ENCODE measurements at regions not wholly inside any gene's neighbourhood (a gene's known extent, or its start where the extent isn't known, plus 50 kb on each side); places are given as distances from the start of the nearest gene placed in this dataset.

GRCh38 chr4:30495251-30495650 lies 224.9 kb upstream of the PCDH7 start:
- H2AK5ac ChIP-seq (ENCODE audit: low read depth, low read length) = no peak overlapping the region
- no peak overlapping the region for H4K8ac ChIP-seq (ENCODE audit: low read depth, low read length)
- no peaks in the 10 kb centered on the region for H3K36me3 ChIP-seq (replicated peaks in 1 of 2; ENCODE audit: control insufficient read depth in 2 of 2, insufficient read depth in 2 of 2, low read length in 2 of 2)
- WGBS, 2 donors (ENCODE audit: extremely low coverage in 2 of 2, insufficient read length in 2 of 2, insufficient replicate concordance in 1 of 2) = no CpG with 5 or more reads among the region's 3 CpGs
- DNase-seq (ENCODE audit: low spot score) = no peak
- no peak overlapping the region for H2BK5ac ChIP-seq (ENCODE audit: low read length)
- no peak overlapping the region for H3K14ac ChIP-seq (ENCODE audit: low read length)
- no peak overlapping the region for H3K4ac ChIP-seq (ENCODE audit: low read length)
- no peaks in the 10 kb centered on the region for H3K79me1 ChIP-seq (ENCODE audit: low read depth, low read length)
- no peak overlapping the region for H2AFZ ChIP-seq (ENCODE audit: low read length)
- H3K27ac ChIP-seq (replicated peaks; ENCODE audit: low read length) = no peak overlapping the region
- H3K9ac ChIP-seq (ENCODE audit: low read depth, low read length, poor library complexity) = no peak overlapping the region
- H2BK15ac ChIP-seq (ENCODE audit: low read length) = no peak overlapping the region
- no peaks in the 10 kb centered on the region for H3K9me3 ChIP-seq (replicated peaks in 1 of 2; ENCODE audit: control insufficient read depth in 2 of 2, insufficient read depth in 1 of 2, low read depth in 1 of 2, low read length in 2 of 2)
- H3K4me2 ChIP-seq (ENCODE audit: insufficient read depth, low read length, poor library complexity, severe bottlenecking) = no peak overlapping the region
- no peak overlapping the region for H3K18ac ChIP-seq (ENCODE audit: low read length)
- no peak overlapping the region for H3K23ac ChIP-seq (ENCODE audit: low read depth, low read length, poor library complexity)
- no peaks in the 10 kb centered on the region for H3K4me1 ChIP-seq (ENCODE audit: control insufficient read depth in 2 of 2, insufficient read depth in 1 of 2, low read depth in 1 of 2, low read length in 2 of 2)
- H2BK120ac ChIP-seq (ENCODE audit: low read depth, low read length) = no peak overlapping the region
- H2BK12ac ChIP-seq (ENCODE audit: low read length) = no peak overlapping the region
- no peaks in the 10 kb centered on the region for H3K27me3 ChIP-seq (ENCODE audit: control insufficient read depth in 3 of 3, insufficient read depth in 3 of 3, low read depth in 1 of 3, low read length in 3 of 3)
- no peak overlapping the region for H4K91ac ChIP-seq (ENCODE audit: low read depth, low read length, poor library complexity)
- no peak overlapping the region for H3K4me3 ChIP-seq (ENCODE audit: low read length in 2 of 2)

- Histone ChIP-seq H3K79me1 (ENCODE audit: low read depth, low read length) (no peaks in the 10 kb centered on the region), H3K4me2 (ENCODE audit: insufficient read depth, low read length, poor library complexity, severe bottlenecking) (no peak overlapping the region), H3K27ac (replicated peaks; ENCODE audit: low read length) (no peak overlapping the region), H4K91ac (ENCODE audit: low read depth, low read length, poor library complexity) (no peak overlapping the region), H2AFZ (ENCODE audit: low read length) (no peak overlapping the region), H3K4ac (ENCODE audit: low read length) (no peak overlapping the region), H2BK15ac (ENCODE audit: low read length) (no peak overlapping the region), H2BK5ac (ENCODE audit: low read length) (no peak overlapping the region), H4K8ac (ENCODE audit: low read depth, low read length) (no peak overlapping the region), H3K18ac (ENCODE audit: low read length) (no peak overlapping the region), H3K27me3 (ENCODE audit: control insufficient read depth in 3 of 3, insufficient read depth in 3 of 3, low read depth in 1 of 3, low read length in 3 of 3) (no peaks in the 10 kb centered on the region), H3K23ac (ENCODE audit: low read depth, low read length, poor library complexity) (no peak overlapping the region), H2BK120ac (ENCODE audit: low read depth, low read length) (no peak overlapping the region), H2AK5ac (ENCODE audit: low read depth, low read length) (no peak overlapping the region), H3K9me3 (replicated peaks in 1 of 2; ENCODE audit: control insufficient read depth in 2 of 2, insufficient read depth in 1 of 2, low read depth in 1 of 2, low read length in 2 of 2) (no peaks in the 10 kb centered on the region), H2BK12ac (ENCODE audit: low read length) (no peak overlapping the region), H3K14ac (ENCODE audit: low read length) (no peak overlapping the region), H3K4me1 (ENCODE audit: control insufficient read depth in 2 of 2, insufficient read depth in 1 of 2, low read depth in 1 of 2, low read length in 2 of 2) (no peaks in the 10 kb centered on the region), H3K4me3 (ENCODE audit: low read length in 2 of 2) (no peak overlapping the region), H3K36me3 (replicated peaks in 1 of 2; ENCODE audit: control insufficient read depth in 2 of 2, insufficient read depth in 2 of 2, low read length in 2 of 2) (no peaks in the 10 kb centered on the region), H3K9ac (ENCODE audit: low read depth, low read length, poor library complexity) (no peak overlapping the region)
- WGBS, 2 donors (ENCODE audit: extremely low coverage in 2 of 2, insufficient read length in 2 of 2, insufficient replicate concordance in 1 of 2) = no CpG with 5 or more reads among the region's 3 CpGs
- DNase-seq (ENCODE audit: low spot score) = no peak
Measured at GRCh38 chr4:30495651-30496310, 224.4 kb upstream of the PCDH7 start.

- Histone ChIP-seq H3K18ac (ENCODE audit: low read length) (no peak overlapping the region), H3K27me3 (ENCODE audit: control insufficient read depth in 3 of 3, insufficient read depth in 3 of 3, low read depth in 1 of 3, low read length in 3 of 3) (no peaks in the 10 kb centered on the region), H3K4me1 (ENCODE audit: control insufficient read depth in 2 of 2, insufficient read depth in 1 of 2, low read depth in 1 of 2, low read length in 2 of 2) (peaks cover 0 to 2% of the 10 kb centered on the region in 2 donors), H2BK5ac (ENCODE audit: low read length) (no peak overlapping the region), H3K9me3 (replicated peaks in 1 of 2; ENCODE audit: control insufficient read depth in 2 of 2, insufficient read depth in 1 of 2, low read depth in 1 of 2, low read length in 2 of 2) (no peaks in the 10 kb centered on the region), H2AK5ac (ENCODE audit: low read depth, low read length) (no peak overlapping the region), H3K23ac (ENCODE audit: low read depth, low read length, poor library complexity) (no peak overlapping the region), H3K4ac (ENCODE audit: low read length) (no peak overlapping the region), H3K79me1 (ENCODE audit: low read depth, low read length) (no peaks in the 10 kb centered on the region), H4K91ac (ENCODE audit: low read depth, low read length, poor library complexity) (no peak overlapping the region), H3K4me2 (ENCODE audit: insufficient read depth, low read length, poor library complexity, severe bottlenecking) (no peak overlapping the region), H4K8ac (ENCODE audit: low read depth, low read length) (no peak overlapping the region), H3K14ac (ENCODE audit: low read length) (no peak overlapping the region), H2BK12ac (ENCODE audit: low read length) (no peak overlapping the region), H2BK120ac (ENCODE audit: low read depth, low read length) (no peak overlapping the region), H3K36me3 (replicated peaks in 1 of 2; ENCODE audit: control insufficient read depth in 2 of 2, insufficient read depth in 2 of 2, low read length in 2 of 2) (no peaks in the 10 kb centered on the region), H3K9ac (ENCODE audit: low read depth, low read length, poor library complexity) (no peak overlapping the region), H2AFZ (ENCODE audit: low read length) (no peak overlapping the region), H3K27ac (replicated peaks; ENCODE audit: low read length) (peak overlapping the region; percentile 37), H2BK15ac (ENCODE audit: low read length) (no peak overlapping the region), H3K4me3 (ENCODE audit: low read length in 2 of 2) (no peak overlapping the region)
- peak; percentile 1 for DNase-seq (ENCODE audit: low spot score)
Measured at GRCh38 chr4:30511751-30512150, 208.4 kb upstream of the PCDH7 start.

GRCh38 chr4:30518211-30518610 lies 202.0 kb upstream of the PCDH7 start:
- no peak overlapping the region for H2BK15ac ChIP-seq (ENCODE audit: low read length)
- no peak overlapping the region for H2AFZ ChIP-seq (ENCODE audit: low read length)
- no peaks in the 10 kb centered on the region for H3K79me1 ChIP-seq (ENCODE audit: low read depth, low read length)
- no peaks in the 10 kb centered on the region for H3K36me3 ChIP-seq (replicated peaks in 1 of 2; ENCODE audit: control insufficient read depth in 2 of 2, insufficient read depth in 2 of 2, low read length in 2 of 2)
- no peak overlapping the region for H2BK5ac ChIP-seq (ENCODE audit: low read length)
- no peak overlapping the region for H2AK5ac ChIP-seq (ENCODE audit: low read depth, low read length)
- H2BK120ac ChIP-seq (ENCODE audit: low read depth, low read length) = no peak overlapping the region
- no peak overlapping the region for H3K4me3 ChIP-seq (ENCODE audit: low read length in 2 of 2)
- no peaks in the 10 kb centered on the region for H3K9me3 ChIP-seq (replicated peaks in 1 of 2; ENCODE audit: control insufficient read depth in 2 of 2, insufficient read depth in 1 of 2, low read depth in 1 of 2, low read length in 2 of 2)
- no peak overlapping the region for H4K91ac ChIP-seq (ENCODE audit: low read depth, low read length, poor library complexity)
- no peaks in the 10 kb centered on the region for H3K27me3 ChIP-seq (ENCODE audit: control insufficient read depth in 3 of 3, insufficient read depth in 3 of 3, low read depth in 1 of 3, low read length in 3 of 3)
- H3K4ac ChIP-seq (ENCODE audit: low read length) = no peak overlapping the region
- H3K9ac ChIP-seq (ENCODE audit: low read depth, low read length, poor library complexity) = no peak overlapping the region
- H3K14ac ChIP-seq (ENCODE audit: low read length) = no peak overlapping the region
- H3K4me2 ChIP-seq (ENCODE audit: insufficient read depth, low read length, poor library complexity, severe bottlenecking) = no peak overlapping the region
- H3K18ac ChIP-seq (ENCODE audit: low read length) = no peak overlapping the region
- no peaks in the 10 kb centered on the region for H3K4me1 ChIP-seq (ENCODE audit: control insufficient read depth in 2 of 2, insufficient read depth in 1 of 2, low read depth in 1 of 2, low read length in 2 of 2)
- no CpG with 5 or more reads among the region's 2 CpGs for WGBS, 2 donors (ENCODE audit: extremely low coverage in 2 of 2, insufficient read length in 2 of 2, insufficient replicate concordance in 1 of 2)
- H4K8ac ChIP-seq (ENCODE audit: low read depth, low read length) = no peak overlapping the region
- no peak for DNase-seq (ENCODE audit: low spot score)
- no peak overlapping the region for H3K23ac ChIP-seq (ENCODE audit: low read depth, low read length, poor library complexity)
- no peak overlapping the region for H3K27ac ChIP-seq (replicated peaks; ENCODE audit: low read length)
- no peak overlapping the region for H2BK12ac ChIP-seq (ENCODE audit: low read length)
